ENCODE measurements at regions not wholly inside any gene's neighbourhood (a gene's known extent, or its start where the extent isn't known, plus 50 kb on each side); places are given as distances from the start of the nearest gene placed in this dataset.

DNA sequence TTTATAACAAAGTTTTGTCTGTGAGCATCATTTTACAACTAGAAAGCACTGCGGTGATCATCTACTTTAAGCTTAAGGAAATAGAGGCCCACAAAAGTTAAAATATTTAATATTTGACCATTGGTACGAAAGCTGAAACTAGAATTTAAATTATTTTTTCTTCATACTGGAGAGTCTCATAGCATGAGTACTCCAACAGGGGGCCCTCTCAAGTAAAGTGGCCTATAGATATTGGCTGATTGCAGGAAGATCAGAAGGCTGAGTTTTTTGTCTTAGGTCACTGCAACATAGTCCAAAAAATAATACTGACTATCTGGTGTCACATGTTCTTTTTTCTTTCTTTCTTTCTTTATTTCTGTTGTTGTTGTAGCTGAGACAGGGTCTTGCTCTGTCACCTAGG is 75.3 kb upstream of the ZDHHC17 start:
- DNase-seq (ENCODE audit: low spot score): no peak
- Histone ChIP-seq H3K27ac (no peak overlapping the region), H3K4me3 (no peak overlapping the region)
- TF ChIP-seq, protein P1, sequence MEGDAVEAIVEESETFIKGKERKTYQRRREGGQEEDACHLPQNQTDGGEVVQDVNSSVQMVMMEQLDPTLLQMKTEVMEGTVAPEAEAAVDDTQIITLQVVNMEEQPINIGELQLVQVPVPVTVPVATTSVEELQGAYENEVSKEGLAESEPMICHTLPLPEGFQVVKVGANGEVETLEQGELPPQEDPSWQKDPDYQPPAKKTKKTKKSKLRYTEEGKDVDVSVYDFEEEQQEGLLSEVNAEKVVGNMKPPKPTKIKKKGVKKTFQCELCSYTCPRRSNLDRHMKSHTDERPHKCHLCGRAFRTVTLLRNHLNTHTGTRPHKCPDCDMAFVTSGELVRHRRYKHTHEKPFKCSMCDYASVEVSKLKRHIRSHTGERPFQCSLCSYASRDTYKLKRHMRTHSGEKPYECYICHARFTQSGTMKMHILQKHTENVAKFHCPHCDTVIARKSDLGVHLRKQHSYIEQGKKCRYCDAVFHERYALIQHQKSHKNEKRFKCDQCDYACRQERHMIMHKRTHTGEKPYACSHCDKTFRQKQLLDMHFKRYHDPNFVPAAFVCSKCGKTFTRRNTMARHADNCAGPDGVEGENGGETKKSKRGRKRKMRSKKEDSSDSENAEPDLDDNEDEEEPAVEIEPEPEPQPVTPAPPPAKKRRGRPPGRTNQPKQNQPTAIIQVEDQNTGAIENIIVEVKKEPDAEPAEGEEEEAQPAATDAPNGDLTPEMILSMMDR (IDR thresholded peaks at IDR 0.05): no peak

DNA sequence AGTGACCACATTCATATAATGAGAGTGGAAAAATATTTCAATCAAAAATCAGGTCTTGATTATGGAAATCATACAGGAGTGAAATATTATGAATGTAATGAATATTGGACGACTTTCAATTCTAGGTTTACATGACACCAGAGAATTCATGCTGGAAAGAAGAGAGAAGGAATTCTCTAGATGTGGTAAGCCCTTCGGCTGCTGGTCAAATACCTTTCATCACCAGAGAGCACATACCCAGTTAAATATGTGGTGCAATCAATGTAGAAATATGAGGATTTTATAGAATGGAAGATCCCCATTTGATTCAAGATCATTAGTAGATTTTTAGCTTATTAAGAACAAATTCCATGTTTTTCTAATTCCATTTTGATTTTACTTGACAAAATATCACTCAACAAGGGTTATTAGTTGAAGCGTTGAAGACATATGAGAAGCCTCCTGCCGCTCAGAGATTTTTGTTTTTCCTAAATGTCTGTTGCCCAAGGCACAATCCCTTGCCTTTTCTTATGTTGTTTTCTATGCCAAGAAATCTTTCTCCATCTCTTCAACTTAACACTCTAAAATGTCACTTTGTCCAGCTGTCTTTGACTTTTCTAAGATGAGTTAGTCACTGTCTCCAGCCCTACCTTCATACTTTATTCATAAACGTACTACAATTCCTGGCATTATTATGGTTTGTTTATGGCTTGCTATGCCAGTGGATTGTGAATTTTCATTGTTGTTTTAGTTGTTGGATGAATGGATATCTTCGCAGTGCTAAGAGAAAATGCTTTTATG is 72.8 kb upstream of the ZDHHC17 start:
- no peak for DNase-seq (ENCODE audit: low spot score)
- H3K27ac ChIP-seq: no peak overlapping the region
- H3K4me3 ChIP-seq: no peak overlapping the region
- TF ChIP-seq, protein P1 (IDR thresholded peaks at IDR 0.05): no peak

DNA sequence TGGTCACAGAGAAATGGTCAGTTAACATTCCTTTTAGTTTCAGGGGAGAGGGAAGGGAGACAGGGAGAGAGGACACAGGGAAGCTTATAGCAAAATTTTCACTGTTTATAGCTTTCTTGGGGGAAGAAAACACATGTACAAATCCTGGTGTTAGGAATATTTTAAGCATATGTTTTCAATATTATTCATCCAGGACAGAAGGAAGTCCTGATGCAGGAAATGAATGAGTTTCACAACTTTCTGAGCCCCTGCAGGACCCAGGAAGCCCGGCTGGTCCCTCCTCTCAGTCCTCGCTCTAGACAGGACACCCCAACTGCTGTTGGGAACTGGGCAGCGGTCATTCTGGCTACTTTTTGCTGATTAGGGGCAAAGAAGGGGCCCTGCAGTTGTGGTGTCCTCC is 71.1 kb upstream of the ZDHHC17 start:
- Histone ChIP-seq H3K27ac (no peak overlapping the region), H3K4me3 (no peak overlapping the region)
- TF ChIP-seq, protein P1 (IDR thresholded peaks at IDR 0.05): no peak
- no peak for DNase-seq (ENCODE audit: low spot score)

DNA sequence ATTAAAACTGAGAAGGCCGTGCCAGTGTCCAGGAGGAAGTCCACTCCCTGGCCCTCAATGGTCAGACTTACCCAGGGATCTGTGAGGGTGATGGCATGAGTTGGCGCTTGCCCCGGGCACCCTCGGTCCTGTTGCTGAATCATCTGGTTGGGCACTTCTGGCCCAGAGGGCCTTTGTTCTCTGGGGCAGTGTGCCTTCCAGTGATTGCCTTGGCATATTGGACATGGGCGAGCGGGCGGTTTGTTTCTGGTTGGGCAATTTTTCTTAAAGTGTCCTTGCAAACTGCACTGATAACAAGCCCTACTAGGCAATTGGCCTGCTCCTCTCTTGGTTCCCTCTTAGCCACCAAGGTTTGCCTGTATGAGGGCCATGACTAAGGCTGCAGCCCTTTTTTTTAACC is 69.5 kb upstream of the ZDHHC17 start:
- TF ChIP-seq, protein P1 (IDR thresholded peaks at IDR 0.05): no peak
- no peak overlapping the region for H3K27ac ChIP-seq
- no peak overlapping the region for H3K4me3 ChIP-seq
- DNase-seq (ENCODE audit: low spot score): no peak

DNA sequence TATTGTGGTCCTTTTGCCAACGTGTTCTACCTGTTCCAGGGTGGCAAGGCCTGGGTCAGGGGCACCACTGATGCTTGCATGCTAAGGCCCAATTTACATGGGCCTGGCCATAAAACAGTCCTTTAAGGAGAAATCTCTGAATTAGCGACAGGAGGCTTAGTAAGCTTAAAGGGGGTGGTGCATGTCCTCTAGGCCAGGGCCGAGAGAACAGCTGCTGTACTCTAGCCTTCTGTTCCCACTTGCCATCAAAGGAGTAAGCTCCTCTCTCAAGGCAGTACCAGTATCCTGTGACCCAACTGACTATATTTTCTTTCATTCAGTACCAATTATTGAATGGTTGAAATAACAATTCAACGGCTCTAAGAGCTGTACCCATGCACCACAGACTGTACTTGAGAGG is 67.7 kb upstream of the ZDHHC17 start:
- TF ChIP-seq, protein P1 (IDR thresholded peaks at IDR 0.05): no peak
- Histone ChIP-seq H3K27ac (no peak overlapping the region), H3K4me3 (no peak overlapping the region)
- no peak for DNase-seq (ENCODE audit: low spot score)

DNA sequence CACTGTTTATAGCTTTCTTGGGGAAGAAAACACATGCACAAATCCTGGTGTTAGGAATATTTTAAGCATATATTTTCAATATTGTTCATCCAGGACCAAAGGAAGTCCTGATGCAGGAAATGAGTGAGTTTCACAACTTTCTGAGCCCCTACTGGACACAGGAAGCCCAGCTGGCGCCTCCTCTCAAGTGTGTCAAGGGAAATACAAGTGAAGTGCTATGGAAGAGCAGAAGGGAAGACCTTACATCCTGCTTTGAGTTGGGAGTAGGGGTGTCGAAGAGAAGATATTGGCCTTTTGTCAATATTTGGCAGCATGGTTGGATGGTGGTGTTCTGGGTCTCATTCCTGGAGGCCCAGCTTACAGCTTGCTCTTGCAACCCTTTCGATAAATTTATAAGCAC is 66.1 kb upstream of the ZDHHC17 start:
- TF ChIP-seq, protein P1 (IDR thresholded peaks at IDR 0.05): no peak
- DNase-seq (ENCODE audit: low spot score): no peak
- Histone ChIP-seq H3K4me3 (no peak overlapping the region), H3K27ac (no peak overlapping the region)

DNA sequence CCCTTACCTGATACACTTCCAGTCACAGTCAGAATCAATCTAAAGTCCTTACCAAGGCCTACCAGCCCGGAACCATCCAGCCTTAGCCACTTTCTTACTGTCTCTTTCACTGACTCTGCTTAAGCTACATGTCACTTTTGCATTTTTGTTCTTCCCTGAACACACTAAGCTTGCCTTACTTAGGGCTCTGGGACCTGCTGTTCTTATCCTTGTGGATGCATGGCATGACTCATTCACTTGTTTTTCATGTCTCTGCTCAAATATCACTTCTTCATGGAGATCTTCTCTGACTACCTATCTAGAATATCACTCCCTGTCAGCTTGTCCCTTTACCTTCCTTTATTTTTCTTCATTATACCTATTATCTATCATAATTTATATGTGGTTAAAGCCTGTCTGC is 65.6 kb upstream of the ZDHHC17 start:
- TF ChIP-seq, protein P1 (IDR thresholded peaks at IDR 0.05): no peak
- no peak for DNase-seq (ENCODE audit: low spot score)
- no peak overlapping the region for H3K27ac ChIP-seq
- H3K4me3 ChIP-seq: no peak overlapping the region
